Embryonic facial prominence (tissue), 1 donor: ENCODE measurements at regions not wholly inside any gene's neighbourhood (a gene's known extent, or its start where the extent isn't known, plus 50 kb on each side); places are given as distances from the start of the nearest gene placed in this dataset.

Experiments used
- DNase-seq: peaks from one replicate; pipeline ENCODE4 v3.0.0-alpha.2; 2016; ENCODE audit errors: extremely low spot score

DNA sequence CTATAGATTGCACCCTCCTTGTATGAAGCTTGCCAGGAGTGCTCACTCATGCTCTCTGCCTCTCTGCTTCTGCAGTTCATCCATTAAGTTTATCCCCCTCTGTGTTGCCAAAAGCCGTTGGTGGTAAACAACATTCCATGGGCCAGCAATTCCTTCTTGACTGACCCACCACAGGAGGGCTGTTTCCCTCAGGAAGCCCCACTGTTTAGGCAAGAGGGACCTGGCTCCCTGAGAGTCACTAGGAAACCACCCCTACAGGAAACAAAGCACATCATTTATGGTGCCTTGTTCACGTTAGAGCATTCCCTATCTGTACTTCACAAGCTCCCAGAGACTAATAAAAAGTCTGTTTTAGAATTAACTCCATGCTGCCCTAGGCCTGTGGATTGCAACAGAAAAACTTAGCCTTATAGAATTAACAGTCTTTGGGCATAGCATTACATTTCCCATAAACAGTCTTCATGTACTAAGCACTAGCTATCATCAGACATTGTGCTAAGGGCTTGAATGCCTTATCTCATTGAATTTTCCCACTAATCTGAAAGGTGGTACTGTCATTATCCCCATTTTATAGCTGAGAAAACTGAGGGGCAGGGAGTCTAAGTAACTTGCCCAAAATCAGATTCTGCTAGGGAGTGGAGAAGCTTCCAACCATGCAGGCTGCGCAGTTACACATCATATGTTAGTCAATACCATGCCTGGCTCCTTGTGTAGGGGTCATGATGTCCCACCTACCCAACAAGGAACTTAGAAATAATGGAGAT is 149.9 kb downstream of the SHQ1 start:
- no peak for DNase-seq

DNA sequence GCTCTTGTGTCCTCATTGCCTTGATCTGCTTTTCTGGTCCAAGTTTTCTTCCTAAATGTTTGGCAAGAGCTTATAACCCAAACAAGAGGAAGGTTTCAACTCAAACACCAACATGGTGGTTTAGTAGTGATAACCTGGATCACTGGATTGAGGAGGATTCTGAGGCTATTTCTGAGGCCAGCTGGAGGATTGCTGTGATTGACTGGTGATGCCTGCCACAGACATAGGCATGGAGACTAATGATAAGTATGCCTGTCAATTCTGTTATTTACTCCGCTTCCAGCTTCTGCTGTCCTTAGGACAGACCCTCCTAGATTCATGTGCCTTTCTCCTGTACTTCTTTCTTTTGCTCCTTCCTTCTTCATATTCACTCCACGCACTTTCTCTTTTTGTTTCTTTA is 150.5 kb downstream of the SHQ1 start:
- DNase-seq: no peak

- DNase-seq: no peak
Measured at GRCh38 chr3:72696815-72697214, 151.4 kb downstream of the SHQ1 start.

GRCh38 chr3:72694398-72694797 is 153.8 kb downstream of the SHQ1 start:
- no peak for DNase-seq

DNA sequence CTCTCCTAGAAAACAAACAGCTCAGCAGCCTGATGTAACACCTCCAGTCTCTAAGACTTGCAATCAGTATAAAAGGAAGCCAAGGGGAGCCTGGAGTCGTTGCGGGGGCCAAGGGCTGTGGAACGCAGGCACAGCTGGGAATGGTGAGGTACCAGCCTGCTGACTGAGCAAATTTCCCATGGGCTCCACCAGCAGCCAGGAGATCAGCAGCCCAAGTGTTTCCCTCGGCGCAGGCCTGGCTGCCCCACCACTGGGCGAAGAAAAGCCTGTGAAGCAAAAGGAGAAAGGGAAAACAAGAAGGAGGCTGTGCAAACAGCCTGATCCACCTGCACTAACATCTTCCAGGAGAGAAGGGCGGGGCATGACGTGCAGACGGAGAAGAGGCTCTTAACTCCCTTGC is 155.3 kb downstream of the SHQ1 start:
- DNase-seq: no peak

DNA sequence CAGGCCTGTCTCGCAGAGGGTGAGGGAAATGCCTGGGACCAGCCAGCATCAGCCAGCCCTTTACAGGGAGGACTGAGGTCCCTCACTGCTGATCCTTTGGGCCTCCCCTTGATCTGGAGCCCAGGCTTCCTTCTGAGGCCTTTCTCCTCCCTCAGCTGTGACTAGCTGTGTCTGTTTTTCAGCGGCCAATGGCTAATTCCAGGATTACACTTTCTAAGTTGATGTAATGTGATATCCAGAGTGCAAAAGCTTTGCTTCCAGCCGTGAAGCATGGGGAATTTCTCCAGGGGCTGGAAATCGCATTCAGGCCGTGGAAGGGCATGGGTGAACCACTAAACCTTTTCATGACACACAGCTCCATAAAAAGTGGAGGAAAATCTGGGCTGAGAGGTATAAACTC is 157.6 kb downstream of the SHQ1 start:
- no peak for DNase-seq

GRCh38 chr3:72682936-72683452 is 165.3 kb downstream of the SHQ1 start:
- DNase-seq: no peak

- DNase-seq: no peak
Measured at GRCh38 chr3:72681598-72681997, 166.6 kb downstream of the SHQ1 start.

- DNase-seq: no peak
Measured at GRCh38 chr3:72680766-72681165, 167.5 kb downstream of the SHQ1 start.

- no peak for DNase-seq
Measured at GRCh38 chr3:72679540-72680198, 168.6 kb downstream of the SHQ1 start.

DNA sequence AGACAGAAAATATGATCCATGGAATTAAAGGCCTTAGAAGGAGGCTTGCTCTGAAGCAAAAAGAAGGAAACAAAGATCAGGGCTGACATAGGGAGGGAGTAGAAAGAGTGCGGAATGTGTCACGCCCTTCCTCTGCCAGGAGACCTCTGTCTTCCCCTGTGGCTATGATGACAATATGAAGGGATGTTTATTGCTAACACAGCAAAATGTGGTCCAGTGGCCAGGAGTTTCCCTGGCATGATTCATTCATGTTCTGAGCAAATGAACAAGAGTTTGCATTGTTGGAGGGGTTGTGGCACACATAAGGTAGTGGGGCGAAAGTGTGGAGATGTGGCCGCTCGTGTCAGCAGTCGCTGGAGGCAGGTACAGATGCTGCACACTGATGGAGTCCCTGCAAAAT is 169.4 kb downstream of the SHQ1 start:
- DNase-seq: no peak

DNA sequence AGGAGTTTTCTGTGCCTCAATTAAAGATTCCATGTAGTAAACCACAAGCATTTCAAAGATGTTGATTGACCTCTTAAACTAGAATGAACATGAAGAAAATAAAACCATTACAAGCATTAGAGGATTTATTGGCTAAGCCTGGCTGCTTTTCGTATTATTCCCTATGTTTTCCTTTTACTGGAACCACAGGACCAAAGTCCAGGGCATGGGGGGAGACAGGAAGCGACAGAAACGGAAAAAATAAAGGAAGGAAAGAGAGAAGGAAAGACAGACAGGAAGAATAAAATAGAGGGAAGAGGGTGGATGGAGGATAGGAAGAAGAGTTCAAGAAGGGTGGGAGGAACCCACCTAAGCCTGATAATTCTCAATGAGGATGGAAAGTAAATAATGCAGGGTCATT is 169.9 kb downstream of the SHQ1 start:
- DNase-seq: no peak

DNA sequence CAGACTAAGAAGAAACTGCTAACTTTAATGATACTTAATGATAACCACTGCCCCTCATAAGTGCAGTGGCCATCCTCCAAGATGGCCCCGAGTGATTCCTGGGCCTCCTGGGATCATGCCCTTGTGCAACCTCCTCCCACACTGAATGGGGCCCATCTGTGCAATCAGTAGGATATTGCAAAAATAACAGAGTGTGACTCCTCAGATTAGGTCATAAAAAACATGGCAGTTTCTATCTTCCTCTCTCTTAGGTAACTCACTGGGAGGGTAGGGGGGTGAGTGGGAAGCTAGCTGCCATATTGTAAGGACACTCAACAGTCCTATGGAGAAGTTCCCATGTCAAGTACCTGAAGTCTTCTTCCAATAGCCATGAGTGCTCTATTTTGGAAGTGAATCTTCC is 173.0 kb downstream of the SHQ1 start:
- no peak for DNase-seq

GRCh38 chr3:72673011-72673771 is 175.1 kb downstream of the SHQ1 start:
- DNase-seq: no peak

DNA sequence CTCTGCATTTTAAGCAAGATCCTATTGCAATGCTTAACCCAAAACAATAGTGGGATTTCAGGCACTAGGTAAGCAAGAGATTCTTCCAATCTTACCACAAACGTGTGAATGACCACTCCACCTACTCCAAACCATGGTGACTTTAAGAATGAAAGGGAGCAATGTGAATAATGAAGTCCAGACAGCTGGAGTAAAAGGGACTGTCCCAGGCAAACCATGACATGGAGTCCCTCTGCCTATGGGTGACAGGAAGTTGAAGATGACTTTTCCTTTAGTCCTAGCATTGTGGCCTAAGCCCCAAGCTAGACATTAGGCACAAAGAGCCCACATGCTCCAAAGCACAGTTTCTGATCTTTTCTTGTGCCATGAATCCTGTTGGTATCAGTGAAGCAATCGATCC is 179.0 kb downstream of the SHQ1 start:
- DNase-seq: no peak

GRCh38 chr3:72666447-72666755 is 181.8 kb downstream of the SHQ1 start:
- no peak for DNase-seq

- no peak for DNase-seq
Measured at GRCh38 chr3:72665701-72666446, 182.4 kb downstream of the SHQ1 start.

DNA sequence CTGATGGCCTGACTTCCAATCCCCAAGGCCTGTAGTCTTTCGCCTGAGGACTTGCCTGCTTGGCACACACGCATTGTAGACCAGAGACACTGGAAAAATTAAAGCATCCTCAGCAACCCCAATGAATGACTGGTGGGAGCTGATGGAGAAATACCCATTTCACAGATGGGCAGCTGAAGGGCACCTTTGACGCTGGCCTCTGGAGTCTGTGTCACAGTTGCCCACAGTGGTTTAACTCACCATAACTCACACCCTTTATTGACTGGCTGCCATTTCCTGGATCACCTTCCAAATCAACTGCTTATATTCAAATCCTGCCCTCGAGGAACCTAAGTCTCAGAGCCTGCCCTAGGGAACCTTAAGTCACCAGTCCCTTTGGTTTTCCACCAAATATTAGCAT is 183.1 kb downstream of the SHQ1 start:
- DNase-seq: no peak

- no peak for DNase-seq
Measured at GRCh38 chr3:72664184-72664975, 183.9 kb downstream of the SHQ1 start.

DNA sequence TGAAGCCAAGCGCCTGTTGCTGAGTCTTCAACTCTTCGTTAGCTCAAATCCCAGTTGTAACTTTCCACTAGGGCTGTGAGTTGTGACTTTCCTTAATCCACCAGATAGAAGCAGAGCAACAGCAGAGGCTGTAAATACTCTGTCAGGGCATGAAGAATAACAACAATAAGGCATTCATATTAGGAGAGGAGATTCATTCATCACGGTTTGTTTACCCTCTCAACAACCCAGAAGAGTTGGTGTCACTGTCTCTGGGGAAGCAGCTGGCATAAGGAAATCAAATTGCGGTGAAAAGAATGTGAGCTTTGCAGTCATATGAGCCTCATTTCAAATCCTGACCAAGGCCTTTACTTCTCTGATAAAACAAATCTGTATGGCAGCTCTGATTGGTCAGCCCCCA is 184.8 kb downstream of the SHQ1 start:
- DNase-seq: no peak

DNA sequence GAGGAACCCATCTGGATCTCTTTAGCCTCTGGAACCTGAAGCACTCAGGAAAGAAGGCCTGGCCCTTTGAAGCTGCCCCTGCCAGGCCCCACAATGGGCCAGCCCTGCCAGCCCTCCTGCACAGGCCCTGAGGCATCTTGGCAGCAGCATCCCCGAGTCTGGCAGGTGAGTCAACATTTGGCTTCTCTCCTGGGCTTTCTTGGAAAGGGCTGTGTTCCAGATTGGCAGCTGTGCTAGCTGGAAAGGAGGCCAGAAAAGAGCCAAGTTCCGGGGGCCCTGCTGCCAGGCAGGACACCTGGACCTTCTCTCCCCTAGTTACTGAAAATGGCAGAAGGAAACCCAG is 187.2 kb downstream of the SHQ1 start:
- no peak for DNase-seq
